Ectodermal cell (in vitro differentiated cells): ENCODE measurements at regions not wholly inside any gene's neighbourhood (a gene's known extent, or its start where the extent isn't known, plus 50 kb on each side); places are given as distances from the start of the nearest gene placed in this dataset.

ENCODE experiments used
- H3K27ac ChIP-seq: 2 replicates; pipeline ENCODE4 v1.7.0; 2013; ENCODE audit warnings: mild to moderate bottlenecking, low read depth, low read length; ENCODE audit not compliant: insufficient read depth, poor library complexity, severe bottlenecking
- H3K27me3 ChIP-seq: 2 replicates; pipeline ENCODE4 v1.7.0; 2013; ENCODE audit warnings: mild to moderate bottlenecking, low read length; ENCODE audit not compliant: insufficient read depth, control insufficient read depth, poor library complexity, severe bottlenecking
- H3K36me3 ChIP-seq: one replicate; pipeline ENCODE4 v1.7.0; 2013; ENCODE audit warnings: low read length; ENCODE audit not compliant: control insufficient read depth, insufficient read depth
- H3K4me1 ChIP-seq: one replicate; pipeline ENCODE4 v1.7.0; 2013; ENCODE audit warnings: low read length; ENCODE audit not compliant: control insufficient read depth, insufficient read depth
- H3K4me3 ChIP-seq: 2 replicates; pipeline ENCODE4 v1.7.0; 2013; ENCODE audit warnings: low read depth, low read length, control low read depth; ENCODE audit not compliant: insufficient read depth
- H3K9me3 ChIP-seq: 2 replicates; pipeline ENCODE4 v1.7.0; 2013; ENCODE audit warnings: mild to moderate bottlenecking, low read length, moderate library complexity; ENCODE audit not compliant: control insufficient read depth
- WGBS, 2 experiments: methylation state at CpG; one replicate each; pipeline ENCODE4 v1.1.7; 2013; ENCODE audit warnings: missing lambda C conversion rate in 2 of 2; 5-methylcytosine and 5-hydroxymethylcytosine counted together

- WGBS, 2 experiments: 85 to 88% methylated on average over 7 of the region's 7 CpGs
These were observed 137.9 kb downstream of the LMO4 start for GRCh38 chr1:87466621-87467020.

GRCh38 chr1:87472716-87473115 lies 144.0 kb downstream of the LMO4 start:
- Histone ChIP-seq H3K36me3 (no peaks in the 10 kb centered on the region), H3K9me3 (no peaks in the 10 kb centered on the region), H3K4me1 (no peaks in the 10 kb centered on the region), H3K27me3 (no peaks in the 10 kb centered on the region), H3K4me3 (no peak overlapping the region), H3K27ac (no peak overlapping the region)
- 91 to 92% methylated on average over 4 of the region's 4 CpGs for WGBS, 2 experiments

More at GRCh38 chr1:87466621-87467020, 137.9 kb downstream of the LMO4 start:
- Histone ChIP-seq H3K27me3 (no peaks in the 10 kb centered on the region), H3K4me1 (peaks cover 8% of the 10 kb centered on the region), H3K27ac (no peak overlapping the region), H3K9me3 (no peaks in the 10 kb centered on the region), H3K4me3 (no peak overlapping the region), H3K36me3 (no peaks in the 10 kb centered on the region)

- 96 to 100% methylated on average over 1 to 2 of the region's 2 CpGs for WGBS, 2 experiments
- no peaks in the 10 kb centered on the region for H3K27me3 ChIP-seq
- H3K9me3 ChIP-seq: no peaks in the 10 kb centered on the region
- no peaks in the 10 kb centered on the region for H3K4me1 ChIP-seq
- H3K27ac ChIP-seq: no peak overlapping the region
- no peak overlapping the region for H3K4me3 ChIP-seq
- no peaks in the 10 kb centered on the region for H3K36me3 ChIP-seq
These were observed 144.6 kb downstream of the LMO4 start for GRCh38 chr1:87473203-87473661.

GRCh38 chr1:87474098-87474497 lies 145.4 kb downstream of the LMO4 start:
- H3K9me3 ChIP-seq: no peaks in the 10 kb centered on the region
- 87 to 89% methylated on average over 4 to 5 of the region's 5 CpGs for WGBS, 2 experiments
- H3K27me3 ChIP-seq: no peaks in the 10 kb centered on the region
- no peaks in the 10 kb centered on the region for H3K4me1 ChIP-seq
- no peak overlapping the region for H3K27ac ChIP-seq
- no peaks in the 10 kb centered on the region for H3K36me3 ChIP-seq
- H3K4me3 ChIP-seq: no peak overlapping the region

GRCh38 chr1:87478231-87478630 lies 149.6 kb downstream of the LMO4 start:
- Histone ChIP-seq H3K4me1 (no peaks in the 10 kb centered on the region), H3K36me3 (no peaks in the 10 kb centered on the region), H3K9me3 (no peaks in the 10 kb centered on the region), H3K4me3 (no peak overlapping the region), H3K27me3 (no peaks in the 10 kb centered on the region), H3K27ac (no peak overlapping the region)
- 38 to 57% methylated on average over 3 of the region's 3 CpGs for WGBS, 2 experiments

GRCh38 chr1:87495147-87495546 lies 166.5 kb downstream of the LMO4 start:
- no peak overlapping the region for H3K27ac ChIP-seq
- no peak overlapping the region for H3K4me3 ChIP-seq
- WGBS, 2 experiments: 94 to 98% methylated on average over 3 of the region's 3 CpGs
- H3K27me3 ChIP-seq: no peaks in the 10 kb centered on the region
- H3K36me3 ChIP-seq: no peaks in the 10 kb centered on the region
- H3K9me3 ChIP-seq: no peaks in the 10 kb centered on the region
- H3K4me1 ChIP-seq: no peaks in the 10 kb centered on the region

GRCh38 chr1:87495870-87496269 lies 167.2 kb downstream of the LMO4 start:
- Histone ChIP-seq H3K4me1 (no peaks in the 10 kb centered on the region), H3K36me3 (no peaks in the 10 kb centered on the region), H3K9me3 (no peaks in the 10 kb centered on the region), H3K27me3 (no peaks in the 10 kb centered on the region), H3K4me3 (no peak overlapping the region), H3K27ac (no peak overlapping the region)
- WGBS, 2 experiments: 95 to 97% methylated on average over 6 of the region's 6 CpGs

- WGBS, 2 experiments: 100% methylated on average over 1 of the region's 1 CpG
- no peaks in the 10 kb centered on the region for H3K9me3 ChIP-seq
- H3K27me3 ChIP-seq: no peaks in the 10 kb centered on the region
- no peak overlapping the region for H3K27ac ChIP-seq
- no peak overlapping the region for H3K4me3 ChIP-seq
- no peaks in the 10 kb centered on the region for H3K4me1 ChIP-seq
- H3K36me3 ChIP-seq: no peaks in the 10 kb centered on the region
These were observed 168.9 kb downstream of the LMO4 start for GRCh38 chr1:87497380-87498203.

GRCh38 chr1:87501738-87502137 lies 173.1 kb downstream of the LMO4 start:
- 82 to 89% methylated on average over 2 of the region's 2 CpGs for WGBS, 2 experiments
- Histone ChIP-seq H3K36me3 (no peaks in the 10 kb centered on the region), H3K4me1 (no peaks in the 10 kb centered on the region), H3K4me3 (no peak overlapping the region), H3K27me3 (no peaks in the 10 kb centered on the region), H3K27ac (no peak overlapping the region), H3K9me3 (no peaks in the 10 kb centered on the region)

- no peaks in the 10 kb centered on the region for H3K4me1 ChIP-seq
- 91 to 93% methylated on average over 9 of the region's 9 CpGs for WGBS, 2 experiments
- no peaks in the 10 kb centered on the region for H3K9me3 ChIP-seq
- no peak overlapping the region for H3K4me3 ChIP-seq
- no peaks in the 10 kb centered on the region for H3K36me3 ChIP-seq
- no peaks in the 10 kb centered on the region for H3K27me3 ChIP-seq
- no peak overlapping the region for H3K27ac ChIP-seq
These were observed 176.8 kb downstream of the LMO4 start for GRCh38 chr1:87505391-87505983.
